ENCODE measurements at regions not wholly inside any gene's neighbourhood (a gene's known extent, or its start where the extent isn't known, plus 50 kb on each side); places are given as distances from the start of the nearest gene placed in this dataset.

DNA sequence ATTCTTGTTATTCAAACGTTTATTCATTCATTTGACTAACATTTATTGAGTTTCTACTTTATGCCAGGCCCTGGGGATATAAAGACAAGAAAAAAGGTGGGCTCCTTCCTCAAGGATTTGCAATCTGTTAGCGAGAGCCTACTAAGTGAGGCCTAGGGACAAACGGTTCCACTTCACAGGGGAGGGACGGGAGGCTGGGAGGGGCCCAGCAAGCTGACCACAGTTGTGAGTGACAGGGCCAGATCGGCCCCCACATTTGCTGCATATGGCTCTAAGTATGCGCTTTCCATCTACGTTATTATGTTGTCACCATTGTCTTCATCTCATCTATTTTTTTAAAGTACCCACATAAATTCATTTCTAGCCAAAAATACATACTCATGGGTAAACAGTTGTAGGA lies 271.1 kb downstream of the BUD13 start:
- no peaks in the 10 kb centered on the region for H3K9me3 ChIP-seq (replicated peaks)
- H3K27me3 ChIP-seq, result no peaks in the 10 kb centered on the region
- no peaks in the 10 kb centered on the region for H3K4me1 ChIP-seq
- no peak for DNase-seq
- H3K27ac ChIP-seq, result no peak overlapping the region
- H3K4me3 ChIP-seq, result no peak overlapping the region
- H3K36me3 ChIP-seq, result no peaks in the 10 kb centered on the region

DNA sequence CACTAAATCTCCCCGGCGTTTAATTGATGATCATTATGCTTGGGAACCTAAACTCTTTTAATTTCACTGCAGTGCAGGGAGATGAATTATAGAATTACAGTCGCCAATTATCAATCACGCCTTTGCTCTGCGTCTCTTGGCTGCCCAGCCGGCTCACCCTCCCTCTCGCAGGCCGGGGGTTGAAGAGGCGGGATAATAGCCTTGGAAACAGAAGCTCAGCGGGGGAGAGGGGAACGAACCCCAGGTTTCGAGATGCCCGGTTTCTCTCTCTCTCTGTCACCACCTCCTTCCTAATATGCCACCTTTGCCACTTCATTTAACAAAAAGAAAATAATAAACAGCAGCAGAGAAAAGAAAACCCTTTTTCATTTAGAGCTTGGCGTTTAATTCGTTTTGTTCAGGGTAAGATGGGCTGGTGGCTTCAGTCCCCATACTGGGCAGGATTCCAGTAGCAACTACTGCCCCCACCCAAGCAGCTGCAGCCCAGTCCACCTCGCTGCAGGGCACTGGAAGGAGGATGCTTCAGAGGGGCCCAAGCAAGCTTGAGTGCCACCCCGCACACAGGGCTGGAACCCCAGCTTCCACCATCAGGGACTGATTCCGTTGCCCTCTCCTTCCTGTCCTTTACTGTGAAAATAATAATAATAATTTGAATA lies 271.7 kb downstream of the BUD13 start:
- Histone ChIP-seq H3K27me3 (no peaks in the 10 kb centered on the region), H3K4me1 (no peaks in the 10 kb centered on the region)

DNA sequence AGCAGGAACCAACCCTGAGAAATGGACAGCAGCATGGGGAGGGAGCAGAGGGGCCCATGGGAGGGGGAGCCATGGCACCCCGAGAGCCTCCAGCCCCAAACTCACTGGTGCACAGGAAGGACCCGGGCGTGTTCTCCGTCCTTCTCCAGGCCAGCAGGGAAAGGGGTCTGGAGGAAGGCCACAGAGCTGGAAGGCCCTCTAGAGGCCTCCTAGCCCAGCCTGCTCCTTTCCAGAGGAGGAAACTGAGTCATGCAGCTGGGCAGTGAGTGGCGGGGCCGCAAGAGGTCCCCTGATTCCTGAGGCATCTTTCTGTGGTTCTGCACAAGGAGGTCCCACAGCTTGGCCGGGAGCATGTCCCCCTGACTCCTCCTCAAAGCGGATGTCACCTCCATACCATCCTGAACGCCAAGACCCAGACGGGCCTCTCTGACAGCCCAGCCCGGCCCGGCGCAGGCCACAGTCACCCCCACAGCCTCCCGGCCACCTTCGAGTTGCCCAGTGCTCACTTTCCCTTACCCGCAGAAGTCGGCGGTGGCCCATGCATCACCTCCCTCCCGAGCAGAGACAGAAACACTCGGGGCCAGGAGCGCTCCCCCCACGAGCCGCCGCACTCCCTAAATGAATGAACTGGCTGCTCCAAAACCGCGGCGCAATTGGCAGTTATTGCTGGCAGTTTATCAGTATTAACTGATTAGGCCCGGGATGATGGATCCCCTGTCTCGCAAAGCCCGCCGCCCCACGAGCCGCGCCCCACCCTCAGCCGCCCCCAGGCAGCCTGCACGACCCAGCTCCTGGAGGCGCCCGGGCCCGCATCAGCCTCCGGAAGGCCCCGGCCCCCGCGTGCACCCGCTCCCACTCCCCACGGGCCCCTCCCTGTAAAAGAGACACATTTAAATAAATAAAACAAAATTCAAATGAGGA lies 272.5 kb downstream of the BUD13 start:
- H3K27me3 ChIP-seq, result no peaks in the 10 kb centered on the region
- no peak for DNase-seq
- no peaks in the 10 kb centered on the region for H3K9me3 ChIP-seq (replicated peaks)
- H3K4me3 ChIP-seq, result no peak overlapping the region
- no peaks in the 10 kb centered on the region for H3K4me1 ChIP-seq
- H3K36me3 ChIP-seq, result no peaks in the 10 kb centered on the region
- no peak overlapping the region for H3K27ac ChIP-seq

More for the DNA sequence above, 271.7 kb downstream of the BUD13 start:
- H3K27ac ChIP-seq, result no peak overlapping the region
- no peaks in the 10 kb centered on the region for H3K9me3 ChIP-seq (replicated peaks)
- no peaks in the 10 kb centered on the region for H3K36me3 ChIP-seq
- no peak for DNase-seq
- no peak overlapping the region for H3K4me3 ChIP-seq

DNA sequence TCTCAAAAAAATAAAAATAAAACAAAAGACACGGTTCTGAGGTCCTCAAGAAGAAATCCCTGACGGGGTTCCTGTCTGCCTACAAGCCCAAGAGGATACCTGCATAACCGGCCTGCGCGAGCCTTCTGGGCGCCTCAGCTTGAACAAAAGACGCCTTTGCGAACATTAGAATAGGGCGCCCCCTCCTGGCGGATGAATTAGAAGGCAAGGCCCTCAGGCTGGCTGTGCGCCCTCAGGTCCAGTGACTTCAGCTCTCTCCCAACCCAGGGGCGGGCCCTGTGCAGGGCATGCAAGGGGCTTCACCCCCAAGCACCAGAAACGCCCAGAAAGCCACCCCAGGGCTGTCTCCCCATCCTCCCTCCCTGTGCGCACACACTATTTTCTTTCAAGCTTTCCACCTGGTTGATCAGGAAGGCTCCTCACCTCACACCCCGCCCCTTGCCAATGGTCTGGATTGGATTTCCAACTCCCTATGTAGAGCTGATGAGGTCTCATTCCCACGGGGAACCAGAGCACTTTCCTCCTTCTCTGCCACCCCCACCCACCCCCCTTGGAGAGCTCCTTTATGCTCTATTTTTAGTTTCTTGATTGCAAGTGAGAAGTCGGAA lies 273.3 kb downstream of the BUD13 start:
- Histone ChIP-seq H3K27ac (no peak overlapping the region), H3K27me3 (no peaks in the 10 kb centered on the region), H3K4me3 (no peak overlapping the region), H3K9me3 (replicated peaks) (no peaks in the 10 kb centered on the region), H3K4me1 (no peaks in the 10 kb centered on the region), H3K36me3 (no peaks in the 10 kb centered on the region)
- peak; percentile 49 to 68 for DNase-seq

DNA sequence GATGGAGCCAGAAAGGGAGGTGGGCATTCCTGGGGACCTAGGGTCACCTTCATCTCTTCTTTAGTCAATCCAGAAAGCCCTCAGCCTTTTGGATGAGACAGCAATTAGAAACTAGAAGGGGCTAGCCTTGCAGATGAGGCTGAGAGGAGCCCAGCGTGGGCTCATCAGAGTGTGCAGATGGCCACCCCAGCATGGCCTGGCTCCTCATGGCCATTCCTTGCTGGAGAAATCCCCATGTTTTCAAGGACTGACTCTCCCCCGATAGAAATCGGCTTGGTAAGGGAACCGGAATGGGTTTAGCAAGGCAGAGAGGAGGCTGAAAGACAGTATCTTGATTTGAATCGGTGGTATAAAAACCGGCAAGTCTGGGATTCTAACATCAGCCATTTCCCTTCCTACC lies 274.6 kb downstream of the BUD13 start:
- no peaks in the 10 kb centered on the region for H3K27me3 ChIP-seq
- no peaks in the 10 kb centered on the region for H3K9me3 ChIP-seq (replicated peaks)
- DNase-seq, result no peak
- H3K4me3 ChIP-seq, result no peak overlapping the region
- H3K36me3 ChIP-seq, result no peaks in the 10 kb centered on the region
- no peak overlapping the region for H3K27ac ChIP-seq
- no peaks in the 10 kb centered on the region for H3K4me1 ChIP-seq

DNA sequence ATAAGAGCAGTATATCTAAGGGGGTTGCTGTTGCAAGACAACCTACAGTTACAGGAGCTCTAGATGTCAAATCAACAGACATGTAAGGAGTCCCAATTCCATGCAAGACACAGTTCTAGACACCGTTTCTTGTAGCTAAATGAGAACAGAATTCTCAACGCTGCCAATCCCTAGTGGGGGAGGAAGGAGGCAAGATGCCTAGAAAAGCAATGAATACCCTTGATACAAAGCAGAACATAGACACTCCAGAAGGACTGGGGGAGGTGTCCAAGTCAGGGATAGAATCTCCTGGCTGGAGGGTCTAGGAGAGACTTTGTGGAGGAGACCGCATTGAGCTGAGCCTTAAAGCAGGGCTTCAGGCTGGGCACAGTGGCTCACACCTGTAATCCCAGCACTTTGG lies 280.2 kb downstream of the BUD13 start:
- no peaks in the 10 kb centered on the region for H3K27me3 ChIP-seq
- no peaks in the 10 kb centered on the region for H3K4me1 ChIP-seq
- H3K9me3 ChIP-seq (replicated peaks), result no peaks in the 10 kb centered on the region
- no peak overlapping the region for H3K4me3 ChIP-seq
- no peaks in the 10 kb centered on the region for H3K36me3 ChIP-seq
- DNase-seq, result no peak
- H3K27ac ChIP-seq, result no peak overlapping the region

DNA sequence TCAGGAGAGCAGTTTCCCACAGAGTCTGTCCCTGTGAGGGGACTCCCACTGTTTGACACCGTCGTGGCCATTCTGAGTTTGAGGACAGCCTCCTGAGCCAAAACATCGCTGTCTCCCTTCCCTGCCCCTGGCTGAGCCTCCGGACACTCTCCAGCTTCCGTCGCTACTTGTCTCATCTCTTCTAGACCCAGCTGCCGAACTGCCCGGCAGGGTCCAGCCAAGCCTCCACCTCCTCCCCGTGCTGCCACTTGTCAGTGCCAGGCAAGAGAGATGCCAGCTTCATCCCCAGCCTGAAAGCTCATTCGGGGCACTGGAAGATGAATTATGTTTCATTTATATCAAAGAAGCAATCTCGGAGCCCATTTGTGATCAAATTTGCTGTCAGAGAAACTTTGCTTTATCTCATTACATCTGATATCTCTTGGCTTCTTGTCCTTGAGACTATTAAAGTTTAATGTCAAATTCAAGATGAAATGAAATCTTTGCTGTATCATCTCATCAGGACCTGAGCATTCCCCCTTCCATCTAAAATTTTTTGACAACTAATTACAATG lies 283.9 kb downstream of the BUD13 start:
- H3K4me3 ChIP-seq, result no peak overlapping the region

DNA sequence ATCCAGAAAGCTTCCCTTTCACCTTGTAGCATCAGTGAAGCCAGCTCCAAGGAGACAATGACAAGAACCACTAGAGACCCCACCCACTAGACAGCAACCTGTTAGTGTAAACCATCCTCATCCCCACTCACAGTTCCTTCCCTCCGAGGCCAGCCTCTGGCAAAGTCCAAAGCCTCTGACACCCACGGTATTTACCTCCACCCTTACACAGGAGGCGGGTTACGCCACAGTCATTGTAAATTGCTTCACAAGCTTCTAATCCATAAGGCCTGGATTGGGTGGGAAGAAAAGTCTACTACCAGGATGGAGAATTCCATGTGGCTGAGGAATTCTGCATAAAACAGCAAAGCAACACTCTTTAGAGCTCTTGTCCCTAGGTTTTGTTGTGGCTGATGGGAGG lies 287.4 kb downstream of the BUD13 start:
- Histone ChIP-seq H3K9me3 (replicated peaks) (no peaks in the 10 kb centered on the region), H3K27ac (no peak overlapping the region), H3K36me3 (no peaks in the 10 kb centered on the region), H3K27me3 (no peaks in the 10 kb centered on the region), H3K4me3 (no peak overlapping the region), H3K4me1 (no peaks in the 10 kb centered on the region)
- DNase-seq, result no peak

More for the DNA sequence above, 283.9 kb downstream of the BUD13 start:
- no peak overlapping the region for H3K27ac ChIP-seq
- no peaks in the 10 kb centered on the region for H3K4me1 ChIP-seq
- no peak for DNase-seq
- H3K27me3 ChIP-seq, result no peaks in the 10 kb centered on the region
- no peaks in the 10 kb centered on the region for H3K36me3 ChIP-seq
- H3K9me3 ChIP-seq (replicated peaks), result no peaks in the 10 kb centered on the region

DNA sequence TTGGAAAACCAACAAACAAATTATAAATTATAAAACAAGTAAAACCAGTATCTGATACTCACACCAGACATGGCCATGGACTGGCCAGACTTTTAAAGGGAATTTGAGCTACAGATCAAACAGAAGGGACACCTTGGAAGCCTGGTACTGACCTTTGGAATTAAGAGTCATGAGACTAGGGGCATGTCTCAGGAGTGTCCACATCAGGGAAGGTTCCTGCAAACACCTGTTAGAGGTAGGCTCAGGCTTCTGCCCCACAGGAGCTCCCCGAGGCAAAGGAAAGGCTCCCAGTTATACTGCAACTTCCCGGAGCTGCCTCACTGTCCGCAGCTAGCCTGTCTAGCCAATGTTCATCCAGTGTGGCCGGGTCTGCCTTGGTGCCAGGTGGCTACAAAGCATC lies 290.1 kb downstream of the BUD13 start:
- Histone ChIP-seq H3K36me3 (no peaks in the 10 kb centered on the region), H3K9me3 (replicated peaks) (no peaks in the 10 kb centered on the region), H3K27me3 (no peaks in the 10 kb centered on the region), H3K4me3 (no peak overlapping the region), H3K4me1 (no peaks in the 10 kb centered on the region), H3K27ac (no peak overlapping the region)
- DNase-seq, result no peak

DNA sequence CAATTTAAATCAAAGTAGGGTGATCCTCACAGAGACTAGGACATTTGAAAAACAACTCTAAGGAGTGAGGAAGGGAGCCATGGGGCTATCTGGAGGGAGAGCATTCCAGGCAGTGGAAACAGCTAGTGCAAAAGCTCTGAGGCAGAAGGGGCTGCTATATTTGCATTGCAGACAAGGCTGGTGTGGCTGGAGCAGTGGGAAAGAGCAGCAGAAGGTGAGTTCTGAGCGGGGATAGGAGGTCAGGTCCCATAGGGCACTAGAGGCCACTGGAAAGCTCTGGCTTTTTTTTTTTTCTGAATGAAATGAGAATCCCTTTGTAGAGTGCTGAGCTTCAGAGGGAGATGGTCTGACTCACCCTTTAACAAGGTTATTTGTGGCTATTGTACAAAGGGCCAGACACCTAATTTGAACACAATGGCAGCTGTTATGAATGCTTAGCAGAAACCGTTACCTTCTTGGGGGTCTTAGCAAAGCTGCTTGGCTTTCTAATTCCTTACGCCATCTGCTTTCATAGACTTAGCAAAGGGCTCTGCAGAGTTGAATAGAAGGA lies 291.6 kb downstream of the BUD13 start:
- no peaks in the 10 kb centered on the region for H3K4me1 ChIP-seq
- H3K36me3 ChIP-seq, result no peaks in the 10 kb centered on the region
- H3K27me3 ChIP-seq, result no peaks in the 10 kb centered on the region
- no peak overlapping the region for H3K27ac ChIP-seq
- DNase-seq, result no peak
- no peak overlapping the region for H3K4me3 ChIP-seq
- H3K9me3 ChIP-seq (replicated peaks), result no peaks in the 10 kb centered on the region

DNA sequence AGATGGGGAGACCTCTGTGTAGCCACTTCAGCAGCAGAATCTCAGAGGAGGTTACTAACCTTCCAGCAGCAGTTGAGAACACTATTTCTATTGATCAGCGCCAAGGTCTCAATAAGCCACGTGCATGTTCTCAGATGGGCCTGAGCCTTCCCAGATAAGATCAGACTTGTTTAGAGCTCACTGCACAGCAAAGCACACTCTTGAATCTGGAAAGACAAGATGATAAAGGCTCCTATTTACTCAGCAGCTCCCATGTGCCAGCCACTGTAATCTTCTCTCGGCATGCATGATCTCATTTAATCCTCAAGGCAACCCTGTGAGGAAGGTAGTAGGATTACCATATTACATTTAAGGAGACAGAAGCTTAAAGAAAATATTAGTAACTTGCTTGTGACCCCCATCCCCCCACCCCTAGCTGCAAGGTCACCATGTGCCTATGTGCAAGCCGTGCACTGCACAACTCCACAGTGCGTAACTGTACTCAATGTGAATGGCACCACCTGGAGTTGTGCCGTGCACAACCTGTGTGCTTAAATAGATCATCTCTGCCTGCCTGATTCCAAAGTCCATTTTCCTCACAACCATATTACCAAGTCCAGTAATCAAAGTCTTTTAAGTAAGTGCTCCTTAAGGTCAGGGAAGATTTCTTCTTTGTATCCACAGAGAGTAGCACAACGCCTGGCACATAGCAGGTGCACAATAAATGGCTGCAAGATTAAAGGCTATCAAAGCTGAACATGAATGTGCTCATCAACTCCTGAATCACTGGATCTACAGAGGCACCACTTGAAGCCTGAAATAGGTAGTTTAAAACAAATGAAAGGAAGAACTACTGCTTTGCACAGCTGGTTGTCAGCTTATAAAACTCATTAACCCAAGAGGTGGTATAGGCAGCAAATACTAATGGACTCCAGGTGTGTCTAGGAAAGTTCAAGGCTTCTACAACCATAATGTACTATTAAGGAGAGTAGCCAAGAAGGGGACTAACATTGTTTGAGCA lies 293.8 kb downstream of the BUD13 start:
- Histone ChIP-seq H3K4me3 (no peak overlapping the region), H3K27me3 (no peaks in the 10 kb centered on the region), H3K27ac (no peak overlapping the region), H3K9me3 (replicated peaks) (no peaks in the 10 kb centered on the region), H3K36me3 (no peaks in the 10 kb centered on the region), H3K4me1 (no peaks in the 10 kb centered on the region)
- DNase-seq, result no peak

DNA sequence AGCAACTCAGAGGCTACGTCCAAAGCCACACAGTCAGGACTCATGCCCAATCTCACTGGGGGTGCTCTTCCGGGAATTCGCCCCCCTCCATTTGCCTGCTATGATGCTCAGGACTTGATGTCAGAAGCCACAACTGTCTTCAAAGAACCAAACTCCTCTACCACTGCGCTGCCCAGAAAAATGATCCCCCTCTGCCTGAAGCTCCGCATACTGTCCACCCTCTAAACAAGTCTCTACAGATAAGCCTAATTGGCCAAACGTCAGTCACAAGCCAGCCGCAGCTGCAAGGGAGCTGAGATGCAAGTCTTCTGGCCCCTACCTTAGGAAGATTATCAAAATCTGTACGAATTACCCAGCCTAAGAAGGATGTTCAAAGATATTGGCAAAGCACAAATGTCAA lies 294.6 kb downstream of the BUD13 start:
- H3K4me1 ChIP-seq, result no peaks in the 10 kb centered on the region
- H3K27me3 ChIP-seq, result no peaks in the 10 kb centered on the region
- no peak overlapping the region for H3K27ac ChIP-seq
- no peaks in the 10 kb centered on the region for H3K36me3 ChIP-seq
- DNase-seq, result no peak
- no peaks in the 10 kb centered on the region for H3K9me3 ChIP-seq (replicated peaks)
- H3K4me3 ChIP-seq, result no peak overlapping the region

DNA sequence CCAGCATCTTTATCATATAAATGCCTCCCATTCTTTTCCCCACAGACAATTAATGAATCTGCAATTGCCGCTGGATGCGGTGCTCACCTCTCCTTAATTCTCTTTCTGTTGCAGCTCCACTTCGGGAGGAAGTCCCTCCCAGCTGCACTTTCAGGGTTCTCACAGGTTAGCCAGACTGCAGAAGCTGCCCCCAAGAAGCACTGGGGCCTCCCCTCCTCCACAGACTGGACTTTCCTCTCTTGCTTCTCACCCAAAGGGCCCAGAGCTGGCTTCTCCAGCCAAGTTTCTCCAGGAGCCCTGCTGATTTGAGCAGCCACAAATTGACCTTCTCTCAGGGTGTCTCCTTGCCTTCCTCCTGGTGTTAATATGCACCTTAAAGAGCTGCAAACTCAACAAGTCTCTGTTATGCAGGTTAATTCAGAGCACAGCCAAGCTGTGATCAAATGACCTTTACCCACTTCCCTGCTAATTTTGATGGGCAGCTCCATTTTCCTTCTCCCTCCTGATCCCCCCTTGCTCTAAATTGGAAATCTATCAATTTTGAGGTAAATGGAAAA lies 298.9 kb downstream of the BUD13 start:
- DNase-seq, result no peak
- no peak overlapping the region for H3K27ac ChIP-seq
- H3K27me3 ChIP-seq, result no peaks in the 10 kb centered on the region
- H3K9me3 ChIP-seq (replicated peaks), result no peaks in the 10 kb centered on the region
- 0 out of 2 replicates have a peak, but pooled peaks cover 5% of the 10 kb centered on the region for H3K4me1 ChIP-seq
- H3K36me3 ChIP-seq, result no peaks in the 10 kb centered on the region
- H3K4me3 ChIP-seq, result no peak overlapping the region

All from SJCRH30 (cell line).